ENCODE measurements at regions not wholly inside any gene's neighbourhood (a gene's known extent, or its start where the extent isn't known, plus 50 kb on each side); places are given as distances from the start of the nearest gene placed in this dataset.

DNA sequence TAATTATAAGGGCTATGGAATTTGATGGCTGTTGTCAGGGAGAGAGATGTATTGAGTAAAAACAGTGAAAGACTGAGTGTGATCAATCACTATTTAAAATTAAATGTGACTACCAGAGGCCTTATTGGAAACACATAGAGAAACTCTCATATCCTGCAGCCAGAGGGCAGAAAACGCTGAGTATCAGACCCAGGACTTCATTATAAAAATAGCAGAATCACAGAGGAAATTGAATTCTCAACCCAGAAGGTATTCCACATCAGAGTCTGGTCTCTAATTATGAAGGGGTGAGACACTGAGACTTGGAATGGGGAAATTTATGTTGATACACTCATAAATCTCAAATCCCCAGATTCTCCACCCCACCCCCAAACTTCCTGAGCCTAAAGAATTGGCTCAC lies 69.5 kb upstream of the IL6 start:
- DNase-seq (ENCODE audit: low spot score): no peak

- DNase-seq (ENCODE audit: low spot score): no peak
Observed at GRCh38 chr7:22655781-22656180, 71.2 kb upstream of the IL6 start.

GRCh38 chr7:22654831-22655230 lies 72.2 kb upstream of the IL6 start:
- no peak for DNase-seq (ENCODE audit: low spot score)

DNA sequence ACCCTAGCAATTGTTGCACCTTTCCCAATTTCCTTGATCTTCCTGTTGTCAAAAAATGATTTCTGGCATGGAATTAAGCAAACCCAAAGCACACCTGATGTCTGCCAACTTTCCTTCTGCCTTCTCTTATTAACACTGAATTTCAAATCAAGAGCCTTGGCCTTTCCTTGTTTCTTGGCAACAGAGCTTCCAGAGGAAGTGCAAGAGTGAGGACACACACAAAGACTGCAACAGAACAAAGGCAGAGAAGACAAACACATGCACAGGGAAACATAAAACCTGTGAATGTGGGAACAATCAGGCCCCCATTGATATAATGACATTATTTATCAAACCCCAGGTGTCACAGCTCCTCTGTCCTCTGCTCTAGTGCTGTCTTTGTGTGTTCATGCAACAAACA lies 73.0 kb upstream of the IL6 start:
- no peak for DNase-seq (ENCODE audit: low spot score)

DNA sequence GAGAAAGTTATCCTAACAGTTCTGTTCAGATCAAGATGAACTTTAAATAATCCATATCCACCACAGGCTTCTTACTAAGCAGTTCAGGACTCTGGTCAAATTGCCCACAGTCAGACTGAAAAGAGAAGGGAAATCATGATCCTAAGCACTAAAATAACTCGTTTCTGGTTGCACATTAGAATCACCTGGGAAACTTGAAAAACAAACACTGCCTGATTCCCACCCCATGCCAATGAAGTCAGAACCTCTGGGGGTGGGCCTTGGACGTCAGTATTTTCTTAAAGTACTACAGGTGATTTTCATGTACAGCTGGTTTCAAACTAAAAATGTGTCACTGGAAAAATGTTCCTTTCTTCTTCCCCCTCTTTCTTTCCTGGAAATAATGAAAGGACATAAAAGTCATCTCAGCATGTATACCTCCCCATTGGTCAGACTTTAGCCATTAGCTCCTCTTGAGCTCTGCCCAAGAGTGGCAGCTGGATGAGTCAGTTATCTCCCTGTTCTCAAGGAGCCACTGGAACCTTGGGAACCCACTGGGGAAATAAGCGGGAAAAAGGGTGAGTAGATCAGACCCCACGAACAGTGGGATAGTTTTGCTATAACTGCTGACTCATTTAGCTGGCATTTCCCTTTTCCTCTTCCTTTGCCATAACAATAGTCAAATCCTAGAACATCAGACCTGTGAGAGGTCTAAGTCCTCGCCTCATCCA lies 75.3 kb upstream of the IL6 start:
- no peak for DNase-seq (ENCODE audit: low spot score)

GRCh38 chr7:22651036-22651435 lies 76.0 kb upstream of the IL6 start:
- no peak for DNase-seq (ENCODE audit: low spot score)

GRCh38 chr7:22649686-22650085 lies 77.3 kb upstream of the IL6 start:
- no peak for DNase-seq (ENCODE audit: low spot score)

- DNase-seq (ENCODE audit: low spot score): no peak
Observed at GRCh38 chr7:22647451-22648257, 79.3 kb upstream of the IL6 start.

DNA sequence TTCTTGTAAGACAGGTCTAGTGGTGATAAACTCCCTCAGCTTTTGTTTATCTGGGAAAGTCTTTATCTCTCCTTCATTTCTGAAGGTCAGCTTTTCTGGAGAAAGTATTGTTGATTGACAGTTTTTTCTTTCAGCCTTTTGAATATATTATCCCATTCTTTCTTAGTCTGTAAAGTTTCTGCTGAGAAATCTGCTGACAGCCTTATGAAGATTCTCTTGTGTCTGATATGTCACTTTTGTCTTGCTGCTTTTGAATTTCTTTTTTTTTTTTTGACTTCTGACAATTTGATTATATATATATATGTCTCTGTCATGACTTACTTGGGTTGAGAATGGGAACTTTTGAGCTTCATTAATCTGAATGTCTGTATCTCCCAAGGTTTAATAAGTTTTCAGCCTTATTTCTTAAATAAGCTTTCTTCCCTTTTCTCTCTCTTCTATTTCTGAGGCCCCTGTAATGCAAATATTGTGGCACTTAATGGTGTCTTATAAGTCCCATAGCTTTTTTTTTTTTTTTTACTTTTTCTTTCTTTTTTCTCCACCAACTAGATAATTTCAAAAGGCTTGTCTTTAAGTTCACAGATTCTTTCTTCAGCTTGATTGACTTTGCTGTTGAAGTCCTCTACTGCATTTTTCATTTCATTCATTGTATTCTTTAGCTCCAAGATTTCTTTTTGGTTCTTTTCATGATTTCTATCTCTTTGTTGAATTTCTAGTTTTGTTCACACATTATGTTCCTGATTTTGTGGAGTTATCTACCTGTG lies 81.4 kb upstream of the IL6 start:
- DNase-seq (ENCODE audit: low spot score): no peak

GRCh38 chr7:22642454-22642853 lies 84.5 kb upstream of the IL6 start:
- no peak for DNase-seq (ENCODE audit: low spot score)

GRCh38 chr7:22640269-22640668 lies 86.7 kb upstream of the IL6 start:
- DNase-seq (ENCODE audit: low spot score): no peak

DNA sequence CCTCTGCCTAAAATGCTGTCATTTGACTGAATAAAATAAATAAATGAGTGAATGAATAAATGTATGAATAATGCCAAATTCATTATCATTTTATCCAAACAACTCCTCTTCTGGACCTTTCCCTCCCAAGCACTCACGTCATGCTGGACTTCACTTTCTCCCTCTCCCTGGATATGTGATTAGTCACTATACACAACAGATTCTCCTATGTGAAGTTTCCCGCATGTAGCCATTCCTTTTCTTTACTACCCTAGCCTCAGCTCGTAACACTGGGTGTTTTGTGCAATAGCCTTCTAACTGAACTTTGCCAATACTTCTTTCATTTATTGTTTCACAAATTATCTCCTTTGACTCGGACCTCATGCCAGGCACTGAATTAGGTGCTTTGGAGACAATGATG lies 87.6 kb upstream of the IL6 start:
- DNase-seq (ENCODE audit: low spot score): no peak

DNA sequence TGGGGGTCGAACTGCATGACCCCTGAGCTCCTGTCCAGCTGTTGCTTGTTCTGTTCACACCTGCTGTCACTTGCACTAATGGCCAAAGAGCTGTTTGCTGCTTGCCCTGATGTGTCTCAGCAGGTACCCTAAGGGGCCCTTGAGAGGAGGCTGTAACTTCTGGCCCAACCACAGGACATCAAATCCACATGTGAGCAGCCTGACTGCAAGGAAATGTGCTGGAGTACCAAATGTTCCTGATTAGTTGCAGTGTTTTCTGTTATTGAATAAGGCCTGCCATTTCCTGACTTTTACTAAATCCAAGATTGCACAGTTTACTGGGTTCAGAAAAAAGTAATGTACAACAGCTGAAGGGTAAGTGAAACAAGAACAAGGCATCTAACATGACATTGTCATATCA lies 91.7 kb upstream of the IL6 start:
- DNase-seq (ENCODE audit: low spot score): no peak

DNA sequence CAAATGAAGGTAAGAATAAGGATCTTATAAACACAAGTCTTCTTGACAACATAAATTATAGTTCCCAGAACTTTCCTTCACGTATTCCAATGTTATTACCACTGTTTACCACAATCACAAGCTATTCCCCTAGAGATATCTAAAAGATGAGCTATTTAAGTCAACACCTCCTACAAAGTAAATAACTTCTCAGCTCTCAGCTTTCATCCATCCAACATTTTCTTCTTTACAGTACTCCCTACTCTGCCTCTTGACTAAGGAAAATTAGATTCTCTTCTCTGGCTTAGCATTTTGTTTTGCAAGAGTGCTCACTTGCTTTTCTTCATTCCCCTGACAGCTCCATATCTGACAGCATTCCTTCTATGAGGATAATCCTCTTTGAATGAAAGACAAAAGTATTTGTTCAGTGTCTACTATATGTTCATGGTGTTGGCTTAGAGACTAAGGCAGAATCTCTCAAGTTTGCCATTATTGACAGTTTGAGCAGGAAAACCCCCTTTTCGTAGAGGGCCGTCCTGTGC lies 93.0 kb upstream of the IL6 start:
- no peak for DNase-seq (ENCODE audit: low spot score)

GRCh38 chr7:22633286-22633953 lies 93.6 kb upstream of the IL6 start:
- DNase-seq (ENCODE audit: low spot score): no peak

DNA sequence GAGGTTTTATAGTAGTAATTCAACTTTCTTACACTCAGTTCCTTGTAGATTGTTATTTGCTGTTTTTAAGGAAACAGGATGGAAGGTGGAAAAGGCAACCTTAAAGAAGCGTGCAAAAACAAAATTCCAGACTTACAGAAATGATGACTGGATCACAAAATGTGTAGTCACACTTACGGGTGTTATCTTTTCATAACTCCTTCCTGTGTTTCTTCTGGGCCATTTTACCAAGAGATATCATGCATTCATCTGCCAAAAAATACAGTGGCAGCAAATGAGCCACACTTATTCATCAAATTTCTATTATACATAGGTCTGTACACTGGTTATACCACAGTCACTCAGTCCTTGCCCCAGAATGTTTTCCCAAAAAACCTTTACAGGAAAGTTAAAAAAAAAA lies 94.3 kb upstream of the IL6 start:
- no peak for DNase-seq (ENCODE audit: low spot score)

GRCh38 chr7:22631730-22632129 lies 95.3 kb upstream of the IL6 start:
- DNase-seq (ENCODE audit: low spot score): no peak

- DNase-seq (ENCODE audit: low spot score): no peak
Observed at GRCh38 chr7:22630069-22630468, 96.9 kb upstream of the IL6 start.

DNA sequence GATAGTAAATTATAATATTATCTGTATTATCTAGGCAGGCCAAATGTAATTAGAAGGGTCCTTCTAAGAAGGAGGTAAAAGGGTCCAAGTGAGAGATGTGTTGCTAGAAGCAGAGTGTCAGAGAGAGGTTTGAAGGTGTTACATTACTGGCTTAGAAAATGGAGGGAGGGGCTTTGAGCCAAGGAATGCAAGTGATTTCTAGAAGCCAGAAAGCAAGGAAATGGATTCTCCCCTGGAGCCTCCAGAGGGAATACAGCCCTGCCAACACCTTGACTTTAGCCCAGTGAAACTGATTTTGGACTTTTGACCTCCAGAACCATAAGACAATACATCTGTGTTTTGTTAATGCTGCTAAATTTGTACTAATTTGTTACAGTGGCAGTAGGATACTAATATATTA lies 97.9 kb upstream of the IL6 start:
- DNase-seq (ENCODE audit: low spot score): no peak

DNA sequence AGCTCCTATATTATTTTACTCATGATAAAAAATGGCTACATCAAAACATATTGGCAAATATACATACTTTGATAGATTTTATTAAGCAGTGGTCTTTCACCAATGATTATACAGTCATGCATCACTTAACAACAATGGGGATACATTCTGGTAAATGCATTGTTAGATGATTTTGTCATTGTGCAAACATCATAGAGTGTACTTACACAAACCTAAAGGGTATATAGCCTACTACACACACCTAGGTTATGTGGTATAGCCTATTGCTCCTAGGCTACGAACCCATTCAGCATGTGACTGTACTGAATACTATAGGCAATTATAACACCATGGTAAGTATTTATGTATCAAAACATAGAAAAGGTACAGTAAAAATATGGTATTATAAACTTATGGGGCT lies 98.9 kb upstream of the IL6 start:
- no peak for DNase-seq (ENCODE audit: low spot score)

- DNase-seq (ENCODE audit: low spot score): no peak
Observed at GRCh38 chr7:22627136-22627535, 99.9 kb upstream of the IL6 start.

- DNase-seq (ENCODE audit: low spot score): no peak
Observed at GRCh38 chr7:22625251-22625650, 101.7 kb upstream of the IL6 start.
